IMR-90 (cell line): ENCODE measurements at regions not wholly inside any gene's neighbourhood (a gene's known extent, or its start where the extent isn't known, plus 50 kb on each side); places are given as distances from the start of the nearest gene placed in this dataset.

ENCODE experiments used
- ATAC-seq: fragments of 200-7000 bp; cut with Tn5 transposase; 2 replicates; pipeline ENCODE4 v1.9.1; 2020; ENCODE audit warnings: low read depth, mild to moderate bottlenecking, moderate library complexity
- BruUV-seq: library from RNA; stranded (reverse); fragments of 400-500 nt; replicated peaks from 2 replicates; lab custom pipeline; 2021; lab: Mats Ljungman, UMichigan
- CTCF ChIA-PET: fragments of 300-600 bp; formaldehyde crosslinking; extraction: SDS; loops from one replicate; lab custom pipeline; 2021; ENCODE audit warnings: antibody characterized with exemption; lab: Yijun Ruan, JAX
- POLR2A ChIA-PET: fragments of 300-600 bp; sonication (Branson Sonifier 250); formaldehyde crosslinking; loops from one replicate; lab custom pipeline; 2022; ENCODE audit warnings: antibody characterized with exemption; ENCODE audit not compliant: unreplicated experiment; lab: Charles Lee
- DNase-seq: peaks from one replicate; pipeline ENCODE4 v3.0.0; 2013
- H2AFZ ChIP-seq: replicated peaks from 2 replicates; pipeline ENCODE3; 2013; ENCODE audit warnings: low read length, mild to moderate bottlenecking; ENCODE audit not compliant: poor library complexity
- H2AK5ac ChIP-seq: 2 replicates; pipeline ENCODE4 v1.6.1; 2013; ENCODE audit warnings: low read depth, low read length, inconsistent platforms
- H2AK9ac ChIP-seq: replicated peaks from 2 replicates; pipeline ENCODE3; 2013; ENCODE audit warnings: mild to moderate bottlenecking, low read depth, low read length, moderate library complexity; ENCODE audit not compliant: poor library complexity
- H2BK120ac ChIP-seq: 2 replicates; pipeline ENCODE4 v1.6.1; 2013; ENCODE audit warnings: low read depth, low read length, inconsistent platforms
- H2BK15ac ChIP-seq: 3 replicates; pipeline ENCODE4 v1.6.1; 2013; ENCODE audit warnings: low read depth, low read length, inconsistent platforms
- H2BK20ac ChIP-seq: 2 replicates; pipeline ENCODE4 v1.6.1; 2013; ENCODE audit warnings: low read depth, mild to moderate bottlenecking, inconsistent platforms, low read length, moderate library complexity
- H2BK5ac ChIP-seq: 2 replicates; pipeline ENCODE4 v1.6.1; 2013; ENCODE audit warnings: mild to moderate bottlenecking, low read depth, low read length, inconsistent platforms; ENCODE audit not compliant: poor library complexity, severe bottlenecking
- H3K14ac ChIP-seq: replicated peaks from 2 replicates; pipeline ENCODE4 v1.6.1; 2013; ENCODE audit warnings: low read depth, low read length, inconsistent platforms
- H3K18ac ChIP-seq: 2 replicates; pipeline ENCODE4 v1.6.1; 2013; ENCODE audit warnings: low read depth, low read length, control low read depth
- H3K23ac ChIP-seq: 2 replicates; pipeline ENCODE4 v1.6.1; 2013; ENCODE audit warnings: low read depth, low read length, inconsistent platforms
- H3K27ac ChIP-seq: 2 replicates; pipeline ENCODE4 v1.5.1; 2013; ENCODE audit warnings: mild to moderate bottlenecking, control low read depth, low read length; ENCODE audit not compliant: insufficient read depth
- H3K27me3 ChIP-seq: 2 replicates; pipeline ENCODE4 v1.6.1; 2013; ENCODE audit warnings: low read length; ENCODE audit not compliant: control insufficient read depth, insufficient read depth
- H3K36me3 ChIP-seq: 2 replicates; pipeline ENCODE4 v1.6.1; 2013; ENCODE audit warnings: low read length, mixed read lengths; ENCODE audit not compliant: control insufficient read depth, insufficient read depth
- H3K4ac ChIP-seq: 2 replicates; pipeline ENCODE4 v1.6.1; 2013; ENCODE audit warnings: low read depth, low read length, inconsistent platforms
- H3K4me1 ChIP-seq: 2 replicates; pipeline ENCODE4 v1.6.1; 2013; ENCODE audit warnings: low read length, mixed read lengths; ENCODE audit not compliant: control insufficient read depth, insufficient read depth
- H3K4me2 ChIP-seq: 2 replicates; pipeline ENCODE4 v1.6.1; 2013; ENCODE audit warnings: low read depth, mild to moderate bottlenecking, control low read depth, low read length, moderate library complexity
- H3K4me3 ChIP-seq: 2 replicates; pipeline ENCODE4 v1.5.1; 2013; ENCODE audit warnings: low read depth, mild to moderate bottlenecking, control low read depth, low read length, moderate library complexity; ENCODE audit not compliant: insufficient read depth
- H3K56ac ChIP-seq: 2 replicates; pipeline ENCODE4 v1.6.1; 2013; ENCODE audit warnings: low read length, inconsistent platforms; ENCODE audit not compliant: insufficient read depth; ENCODE audit errors: extremely low read depth
- H3K79me1 ChIP-seq, 2 experiments: 2 replicates each; pipeline ENCODE4 v1.6.1; 2013; ENCODE audit warnings: low read length in 2 of 2, inconsistent platforms in 1 of 2, low read depth in 1 of 2
- H3K9ac ChIP-seq: 2 replicates; pipeline ENCODE4 v1.6.1; 2013; ENCODE audit warnings: low read depth, low read length, control low read depth
- H3K9me1 ChIP-seq: 2 replicates; pipeline ENCODE4 v1.6.1; 2013; ENCODE audit warnings: low read length, inconsistent platforms; ENCODE audit not compliant: insufficient read depth
- H3K9me3 ChIP-seq: 2 replicates; pipeline ENCODE4 v1.6.1; 2013; ENCODE audit warnings: low read length; ENCODE audit not compliant: control insufficient read depth, insufficient read depth
- H4K20me1 ChIP-seq: 2 replicates; pipeline ENCODE4 v1.6.1; 2013; ENCODE audit warnings: low read length, inconsistent platforms; ENCODE audit not compliant: insufficient read depth
- H4K5ac ChIP-seq: 2 replicates; pipeline ENCODE4 v1.6.1; 2013; ENCODE audit warnings: mild to moderate bottlenecking, low read depth, low read length, control low read depth
- H4K8ac ChIP-seq, 2 experiments: 2 replicates each; pipeline ENCODE4 v1.6.1; 2013; ENCODE audit warnings: low read depth in 2 of 2, low read length in 2 of 2, control low read depth in 1 of 2, inconsistent platforms in 1 of 2
- H4K91ac ChIP-seq: 2 replicates; pipeline ENCODE4 v1.6.1; 2013; ENCODE audit warnings: low read depth, low read length, inconsistent platforms; ENCODE audit not compliant: insufficient read depth
- BHLHE40 ChIP-seq: fragments of 150-350 bp; IDR thresholded peaks from 2 replicates; pipeline ENCODE4 v1.6.1; 2016; ENCODE audit warnings: mild to moderate bottlenecking, low read depth, low read length
- CEBPB ChIP-seq: IDR thresholded peaks from 2 replicates; pipeline ENCODE4 v1.6.1; 2012; ENCODE audit warnings: low read depth, low read length, improper control_type of control experiment
- CHD1 ChIP-seq: IDR thresholded peaks from 2 replicates; pipeline ENCODE4 v1.6.1; 2012; ENCODE audit warnings: low read depth, low read length, improper control_type of control experiment
- FOS ChIP-seq: fragments of 150-350 bp; IDR thresholded peaks from 2 replicates; pipeline ENCODE4 v1.6.1; 2016; ENCODE audit warnings: low read depth, low read length
- MAFK ChIP-seq: IDR thresholded peaks from 2 replicates; pipeline ENCODE4 v1.6.1; 2012; ENCODE audit warnings: low read depth, low read length, improper control_type of control experiment
- MAZ ChIP-seq: IDR thresholded peaks from 2 replicates; pipeline ENCODE4 v1.6.1; 2012; ENCODE audit warnings: low read depth, mild to moderate bottlenecking, low read length, improper control_type of control experiment, moderate library complexity, borderline replicate concordance
- MXI1 ChIP-seq: IDR thresholded peaks from 2 replicates; pipeline ENCODE4 v1.6.1; 2012; ENCODE audit warnings: low read depth, mild to moderate bottlenecking, low read length, moderate library complexity, borderline replicate concordance
- NFE2L2 ChIP-seq: fragments of 150-350 bp; IDR thresholded peaks from 2 replicates; pipeline ENCODE4 v1.6.1; 2016; ENCODE audit warnings: low read depth, mild to moderate bottlenecking, low read length
- POLR2A ChIP-seq: IDR thresholded peaks from 2 replicates; pipeline ENCODE4 v1.6.1; 2012; ENCODE audit warnings: mild to moderate bottlenecking, low read depth, low read length
- RCOR1 ChIP-seq: IDR thresholded peaks from 2 replicates; pipeline ENCODE4 v1.6.1; 2012; ENCODE audit warnings: mild to moderate bottlenecking, low read length, improper control_type of control experiment; ENCODE audit not compliant: insufficient replicate concordance
- SMC3 ChIP-seq: fragments of 150-350 bp; IDR thresholded peaks from 2 replicates; pipeline ENCODE4 v1.6.1; 2016; ENCODE audit warnings: low read depth, mild to moderate bottlenecking, antibody characterized with exemption, low read length, moderate library complexity
- dilution Hi-C: fragments of 300-500 bp; cut with HindIII; formaldehyde crosslinking; loops from one replicate; pipeline ENCODE4 v1.14.3; 2018; ENCODE audit warnings: low sequenced_read_pairs; ENCODE audit not compliant: unreplicated experiment
- in situ Hi-C: fragments of 300-500 bp; cut with MboI; formaldehyde crosslinking; loops from 3 replicates; pipeline ENCODE4 v1.14.3; 2019; ENCODE audit warnings: low sequenced_read_pairs, inconsistent platforms, mixed read lengths
- intact Hi-C: fragments of 100-400 bp; cut with micrococcal nuclease; formaldehyde crosslinking; loops from 2 replicates; pipeline ENCODE4 v1.10.0; 2022
- TF ChIP-seq, protein P1 (sequence below): fragments of 150-350 bp; IDR thresholded peaks from 2 replicates; pipeline ENCODE4 v1.6.1; 2016; ENCODE audit warnings: low read depth, mild to moderate bottlenecking, low read length, moderate library complexity, borderline replicate concordance
- TF ChIP-seq, protein P2 (sequence below): conservative IDR thresholded peaks from 2 replicates; pipeline ENCODE4 v1.5.1; 2012; ENCODE audit warnings: mild to moderate bottlenecking, low read depth, low read length, improper control_type of control experiment
- TF ChIP-seq, protein P3 (sequence below): fragments of 150-350 bp; IDR thresholded peaks from 2 replicates; pipeline ENCODE4 v1.6.1; 2017; ENCODE audit warnings: mild to moderate bottlenecking, antibody characterized with exemption, low read length, low read depth

DNA sequence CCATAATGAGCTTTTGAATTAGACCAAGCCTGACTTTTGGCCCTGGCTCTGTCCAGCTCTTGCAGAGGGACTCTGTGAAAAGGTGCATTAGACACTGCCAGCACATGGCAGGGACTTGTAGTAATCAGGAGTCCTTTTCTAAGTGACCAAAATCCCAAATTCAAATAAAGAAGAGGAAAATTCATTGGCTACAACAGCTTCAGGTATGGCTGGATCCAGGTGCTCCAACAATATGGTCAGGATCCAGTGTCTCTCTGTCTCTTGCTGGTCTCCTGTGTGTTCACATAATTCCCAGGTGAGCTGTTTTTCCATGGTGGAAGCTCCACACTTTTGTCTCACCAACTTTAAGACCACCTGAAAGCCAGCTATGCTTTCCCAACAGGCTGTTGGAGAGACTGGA is 358.8 kb upstream of the TNRC6C start:
- POLR2A ChIA-PET, result no interaction called here
- H3K18ac ChIP-seq, result no peak overlapping the region
- no peaks in the 10 kb centered on the region for H3K9me3 ChIP-seq
- H4K20me1 ChIP-seq, result no peaks in the 10 kb centered on the region
- H3K27me3 ChIP-seq, result peaks cover 35% of the 10 kb centered on the region
- no peak overlapping the region for H3K27ac ChIP-seq
- no peak overlapping the region for H3K23ac ChIP-seq
- in situ Hi-C loops (no loop called here), intact Hi-C loops (no loop called here), dilution Hi-C loops (no loop called here)
- no peak overlapping the region for H2AFZ ChIP-seq
- no peak overlapping the region for H3K4me2 ChIP-seq
- no peaks in the 10 kb centered on the region for H3K79me1 ChIP-seq
- H4K5ac ChIP-seq, result no peak overlapping the region
- H3K4me1 ChIP-seq, result peaks cover 4% of the 10 kb centered on the region; the same call in 1 of the 2 replicates
- no TSS peak for BruUV-seq
- no peak for TF ChIP-seq MXI1
- TF ChIP-seq RCOR1, result no peak
- TF ChIP-seq NFE2L2, result no peak
- no peak for TF ChIP-seq POLR2A
- no peak for TF ChIP-seq BHLHE40
- TF ChIP-seq MAZ, result no peak
- TF ChIP-seq, protein P1, sequence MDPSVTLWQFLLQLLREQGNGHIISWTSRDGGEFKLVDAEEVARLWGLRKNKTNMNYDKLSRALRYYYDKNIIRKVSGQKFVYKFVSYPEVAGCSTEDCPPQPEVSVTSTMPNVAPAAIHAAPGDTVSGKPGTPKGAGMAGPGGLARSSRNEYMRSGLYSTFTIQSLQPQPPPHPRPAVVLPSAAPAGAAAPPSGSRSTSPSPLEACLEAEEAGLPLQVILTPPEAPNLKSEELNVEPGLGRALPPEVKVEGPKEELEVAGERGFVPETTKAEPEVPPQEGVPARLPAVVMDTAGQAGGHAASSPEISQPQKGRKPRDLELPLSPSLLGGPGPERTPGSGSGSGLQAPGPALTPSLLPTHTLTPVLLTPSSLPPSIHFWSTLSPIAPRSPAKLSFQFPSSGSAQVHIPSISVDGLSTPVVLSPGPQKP, result no peak
- no peak for TF ChIP-seq FOS
- TF ChIP-seq SMC3, result no peak
- TF ChIP-seq, protein P2, sequence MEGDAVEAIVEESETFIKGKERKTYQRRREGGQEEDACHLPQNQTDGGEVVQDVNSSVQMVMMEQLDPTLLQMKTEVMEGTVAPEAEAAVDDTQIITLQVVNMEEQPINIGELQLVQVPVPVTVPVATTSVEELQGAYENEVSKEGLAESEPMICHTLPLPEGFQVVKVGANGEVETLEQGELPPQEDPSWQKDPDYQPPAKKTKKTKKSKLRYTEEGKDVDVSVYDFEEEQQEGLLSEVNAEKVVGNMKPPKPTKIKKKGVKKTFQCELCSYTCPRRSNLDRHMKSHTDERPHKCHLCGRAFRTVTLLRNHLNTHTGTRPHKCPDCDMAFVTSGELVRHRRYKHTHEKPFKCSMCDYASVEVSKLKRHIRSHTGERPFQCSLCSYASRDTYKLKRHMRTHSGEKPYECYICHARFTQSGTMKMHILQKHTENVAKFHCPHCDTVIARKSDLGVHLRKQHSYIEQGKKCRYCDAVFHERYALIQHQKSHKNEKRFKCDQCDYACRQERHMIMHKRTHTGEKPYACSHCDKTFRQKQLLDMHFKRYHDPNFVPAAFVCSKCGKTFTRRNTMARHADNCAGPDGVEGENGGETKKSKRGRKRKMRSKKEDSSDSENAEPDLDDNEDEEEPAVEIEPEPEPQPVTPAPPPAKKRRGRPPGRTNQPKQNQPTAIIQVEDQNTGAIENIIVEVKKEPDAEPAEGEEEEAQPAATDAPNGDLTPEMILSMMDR, result no peak
- TF ChIP-seq, protein P3, sequence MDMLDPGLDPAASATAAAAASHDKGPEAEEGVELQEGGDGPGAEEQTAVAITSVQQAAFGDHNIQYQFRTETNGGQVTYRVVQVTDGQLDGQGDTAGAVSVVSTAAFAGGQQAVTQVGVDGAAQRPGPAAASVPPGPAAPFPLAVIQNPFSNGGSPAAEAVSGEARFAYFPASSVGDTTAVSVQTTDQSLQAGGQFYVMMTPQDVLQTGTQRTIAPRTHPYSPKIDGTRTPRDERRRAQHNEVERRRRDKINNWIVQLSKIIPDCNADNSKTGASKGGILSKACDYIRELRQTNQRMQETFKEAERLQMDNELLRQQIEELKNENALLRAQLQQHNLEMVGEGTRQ, result no peak
- TF ChIP-seq CEBPB, result no peak
- no peak for TF ChIP-seq CHD1
- no peak for TF ChIP-seq MAFK
- H2BK5ac ChIP-seq, result no peak overlapping the region
- H2AK9ac ChIP-seq, result no peak overlapping the region
- H3K9me1 ChIP-seq, result no peaks in the 10 kb centered on the region
- DNase-seq, result no peak
- H2BK15ac ChIP-seq, result no peak overlapping the region
- no peak overlapping the region for H2AK5ac ChIP-seq
- no peak overlapping the region for H2BK20ac ChIP-seq
- H3K14ac ChIP-seq, result no peak overlapping the region
- no peak overlapping the region for H3K4me3 ChIP-seq
- no peaks in the 10 kb centered on the region for H3K36me3 ChIP-seq
- no peak for ATAC-seq
- no peak overlapping the region for H3K56ac ChIP-seq
- no peak overlapping the region for H4K91ac ChIP-seq
- H3K4ac ChIP-seq, result no peak overlapping the region
- H3K9ac ChIP-seq, result no peak overlapping the region
- CTCF ChIA-PET, result no interaction called here
- no peak overlapping the region for H2BK120ac ChIP-seq
- H4K8ac ChIP-seq, result no peak overlapping the region
